HFFc6 (cell line): ENCODE measurements at regions not wholly inside any gene's neighbourhood (a gene's known extent, or its start where the extent isn't known, plus 50 kb on each side); places are given as distances from the start of the nearest gene placed in this dataset.

Experiments used
- DNase-seq: peaks from one replicate; pipeline ENCODE4 v3.0.0-alpha.2; 2018
- H3K27ac Mint-ChIP-seq: 2 replicates; pipeline ENCODE4 v1.8.0; 2020; ENCODE audit warnings: mild to moderate bottlenecking, mixed read lengths
- H3K27me3 Mint-ChIP-seq: 2 replicates; pipeline ENCODE4 v1.8.0; 2021; ENCODE audit warnings: mild to moderate bottlenecking, moderate library complexity, mixed read lengths; ENCODE audit not compliant: insufficient read depth
- H3K36me3 Mint-ChIP-seq: 2 replicates; pipeline ENCODE4 v1.8.0; 2021; ENCODE audit warnings: low read depth, mixed read lengths
- H3K4me1 Mint-ChIP-seq: 2 replicates; pipeline ENCODE4 v1.8.0; 2020; ENCODE audit warnings: low read depth, mixed read lengths
- H3K4me3 Mint-ChIP-seq: 2 replicates; pipeline ENCODE4 v1.8.0; 2020; ENCODE audit warnings: mild to moderate bottlenecking, moderate library complexity, mixed read lengths
- H3K9me3 Mint-ChIP-seq: 2 replicates; pipeline ENCODE4 v1.8.0; 2020; ENCODE audit warnings: mild to moderate bottlenecking, mixed read lengths
- TF ChIP-seq, protein P1 (sequence below): fragments of 200-600 bp; sonication (generic); IDR thresholded peaks from 2 replicates; pipeline ENCODE4 v1.5.0; 2021; ENCODE audit warnings: antibody characterized with exemption, mild to moderate bottlenecking

DNA sequence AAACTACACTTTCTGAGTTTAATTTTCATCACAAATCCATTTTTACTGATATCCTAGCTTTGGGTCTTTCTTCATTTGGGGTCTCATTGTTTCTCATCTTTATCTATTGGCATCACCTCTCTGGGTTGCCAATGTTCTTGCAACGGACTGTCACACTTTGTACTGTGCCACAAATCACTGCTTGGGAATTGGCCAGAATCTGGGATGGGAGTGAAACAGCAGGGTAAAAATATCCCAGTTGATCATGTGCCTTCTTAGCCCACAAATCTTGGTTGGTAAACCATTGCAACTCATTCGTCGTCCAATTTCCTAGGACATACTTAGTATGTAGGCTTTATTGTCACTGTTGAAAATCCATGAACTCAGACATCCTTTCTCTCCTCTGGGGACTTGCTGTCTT is 698.5 kb downstream of the OTOL1 start:
- DNase-seq = no peak
- Mint-ChIP-seq H3K4me3 (no peak overlapping the region), H3K27ac (no peak overlapping the region), H3K27me3 (no peaks in the 10 kb centered on the region; the same call in 1 of the 2 replicates), H3K9me3 (no peaks in the 10 kb centered on the region), H3K4me1 (no peaks in the 10 kb centered on the region), H3K36me3 (no peaks in the 10 kb centered on the region)
- TF ChIP-seq, protein P1, sequence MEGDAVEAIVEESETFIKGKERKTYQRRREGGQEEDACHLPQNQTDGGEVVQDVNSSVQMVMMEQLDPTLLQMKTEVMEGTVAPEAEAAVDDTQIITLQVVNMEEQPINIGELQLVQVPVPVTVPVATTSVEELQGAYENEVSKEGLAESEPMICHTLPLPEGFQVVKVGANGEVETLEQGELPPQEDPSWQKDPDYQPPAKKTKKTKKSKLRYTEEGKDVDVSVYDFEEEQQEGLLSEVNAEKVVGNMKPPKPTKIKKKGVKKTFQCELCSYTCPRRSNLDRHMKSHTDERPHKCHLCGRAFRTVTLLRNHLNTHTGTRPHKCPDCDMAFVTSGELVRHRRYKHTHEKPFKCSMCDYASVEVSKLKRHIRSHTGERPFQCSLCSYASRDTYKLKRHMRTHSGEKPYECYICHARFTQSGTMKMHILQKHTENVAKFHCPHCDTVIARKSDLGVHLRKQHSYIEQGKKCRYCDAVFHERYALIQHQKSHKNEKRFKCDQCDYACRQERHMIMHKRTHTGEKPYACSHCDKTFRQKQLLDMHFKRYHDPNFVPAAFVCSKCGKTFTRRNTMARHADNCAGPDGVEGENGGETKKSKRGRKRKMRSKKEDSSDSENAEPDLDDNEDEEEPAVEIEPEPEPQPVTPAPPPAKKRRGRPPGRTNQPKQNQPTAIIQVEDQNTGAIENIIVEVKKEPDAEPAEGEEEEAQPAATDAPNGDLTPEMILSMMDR = no peak

DNA sequence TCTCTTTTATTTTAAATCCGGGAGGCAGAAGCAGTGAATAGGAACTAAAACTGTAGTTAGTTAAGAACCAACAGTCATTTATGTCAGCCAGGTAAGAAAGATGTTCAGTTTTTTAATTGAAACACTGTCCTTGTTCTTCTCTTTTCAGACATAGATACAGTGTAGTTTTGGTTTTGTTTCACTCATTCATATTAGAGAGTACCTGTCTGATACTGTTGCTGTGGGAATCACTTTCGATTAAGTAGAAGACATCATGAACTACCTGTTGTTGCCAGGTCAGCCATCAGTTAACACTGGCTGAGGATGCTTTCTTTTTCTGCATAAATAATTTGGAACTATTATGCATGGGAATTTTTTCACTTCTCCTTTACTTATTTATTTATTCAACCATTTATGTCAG is 700.4 kb downstream of the OTOL1 start:
- TF ChIP-seq, protein P1 = no peak
- Mint-ChIP-seq H3K36me3 (no peaks in the 10 kb centered on the region), H3K4me1 (peaks cover 6% of the 10 kb centered on the region; the same call in 1 of the 2 replicates), H3K27ac (no peak overlapping the region), H3K27me3 (no peaks in the 10 kb centered on the region), H3K4me3 (no peak overlapping the region), H3K9me3 (no peaks in the 10 kb centered on the region)
- no peak for DNase-seq

DNA sequence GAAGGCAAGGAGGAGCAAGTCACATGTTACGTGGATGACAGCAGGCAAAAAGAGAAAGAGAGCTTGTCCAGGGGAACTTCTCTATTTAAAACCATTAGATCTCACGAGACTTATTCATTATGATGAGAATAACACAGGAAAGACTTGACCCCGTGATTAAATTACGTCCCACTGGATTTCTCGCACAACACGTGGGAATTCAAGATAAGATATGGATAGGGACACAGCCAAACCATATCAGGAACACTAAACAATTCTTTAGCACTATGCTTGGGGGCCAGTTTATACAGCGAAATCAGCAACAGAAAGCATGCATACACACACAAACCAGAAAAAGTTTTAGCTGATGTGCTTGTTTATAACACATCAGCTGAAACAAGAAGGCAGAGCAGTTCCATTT is 704.2 kb downstream of the OTOL1 start:
- no peak for DNase-seq
- H3K4me3 Mint-ChIP-seq = no peak overlapping the region
- 0 out of 2 replicates have a peak, but pooled peaks cover 7% of the 10 kb centered on the region for H3K36me3 Mint-ChIP-seq
- TF ChIP-seq, protein P1 = no peak
- H3K27ac Mint-ChIP-seq = no peak overlapping the region
- no peaks in the 10 kb centered on the region for H3K9me3 Mint-ChIP-seq
- peaks cover 35% of the 10 kb centered on the region for H3K4me1 Mint-ChIP-seq
- no peaks in the 10 kb centered on the region for H3K27me3 Mint-ChIP-seq

DNA sequence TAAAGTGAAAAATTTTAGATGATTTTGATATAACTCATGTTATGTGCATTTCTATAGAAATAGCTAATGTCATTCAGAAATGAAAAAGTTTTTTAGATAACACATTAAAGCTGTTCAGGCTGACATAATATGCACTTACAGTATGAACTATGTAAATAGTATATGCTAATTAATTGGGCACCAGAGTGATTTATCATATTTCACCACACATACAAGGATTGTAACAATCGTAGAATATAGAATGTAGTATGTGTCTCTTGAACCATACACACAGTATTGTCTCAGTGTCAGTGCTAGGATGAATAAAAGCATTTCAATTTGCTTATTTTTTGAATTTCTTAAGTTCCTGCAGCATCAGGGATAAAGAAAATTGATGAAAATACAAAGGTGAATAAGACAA is 710.0 kb downstream of the OTOL1 start:
- H3K27ac Mint-ChIP-seq = no peak overlapping the region
- H3K4me3 Mint-ChIP-seq = no peak overlapping the region
- TF ChIP-seq, protein P1 = no peak
- H3K9me3 Mint-ChIP-seq = no peaks in the 10 kb centered on the region
- no peak for DNase-seq
- 0 out of 2 replicates have a peak, but pooled peaks cover 7% of the 10 kb centered on the region for H3K36me3 Mint-ChIP-seq
- no peaks in the 10 kb centered on the region for H3K27me3 Mint-ChIP-seq
- peaks cover 39% of the 10 kb centered on the region for H3K4me1 Mint-ChIP-seq

DNA sequence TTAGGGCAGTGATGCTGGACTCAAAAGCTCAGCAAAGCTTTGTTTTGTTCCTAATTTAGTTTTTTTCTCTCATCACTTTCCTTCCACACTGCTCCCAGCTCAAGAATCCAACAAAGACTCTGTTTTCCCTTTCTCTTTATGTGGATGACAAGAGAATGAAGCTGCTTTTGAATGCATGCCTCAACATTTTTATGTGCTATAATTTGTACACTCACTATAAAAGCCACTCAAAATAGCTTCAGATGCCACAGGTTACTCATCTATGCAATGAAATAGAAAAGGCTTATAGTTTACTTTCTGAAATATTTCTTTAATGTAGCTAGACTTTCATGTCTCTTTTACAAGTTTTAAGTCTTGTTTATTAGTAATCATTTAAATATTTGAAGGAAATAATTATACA is 714.9 kb downstream of the OTOL1 start:
- Mint-ChIP-seq H3K9me3 (no peaks in the 10 kb centered on the region), H3K4me3 (no peak overlapping the region), H3K27me3 (no peaks in the 10 kb centered on the region), H3K36me3 (no peaks in the 10 kb centered on the region), H3K27ac (no peak overlapping the region), H3K4me1 (peaks cover 20% of the 10 kb centered on the region)
- TF ChIP-seq, protein P1 = no peak
- peak; percentile 27 for DNase-seq

DNA sequence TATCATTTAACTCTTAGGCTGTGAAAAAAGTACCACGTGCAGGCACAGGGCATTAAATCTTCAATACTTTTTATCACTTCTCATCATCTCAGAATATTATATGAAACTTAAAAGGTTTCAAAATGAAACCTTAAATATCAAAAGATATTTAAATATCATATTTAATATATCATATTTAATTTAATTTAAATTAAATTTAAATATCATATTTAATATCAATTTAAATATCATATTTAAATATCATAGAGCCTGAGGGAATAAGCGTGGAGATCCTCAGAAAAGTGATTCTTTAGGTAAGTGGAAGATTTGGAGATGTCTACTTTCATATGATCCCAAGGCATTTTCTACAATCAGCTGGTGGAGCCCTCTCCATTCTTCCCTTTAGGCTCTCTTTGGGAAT is 716.6 kb downstream of the OTOL1 start:
- Mint-ChIP-seq H3K4me3 (no peak overlapping the region), H3K27me3 (no peaks in the 10 kb centered on the region), H3K36me3 (no peaks in the 10 kb centered on the region), H3K27ac (no peak overlapping the region), H3K9me3 (no peaks in the 10 kb centered on the region), H3K4me1 (peaks cover 29% of the 10 kb centered on the region)
- DNase-seq = no peak
- TF ChIP-seq, protein P1 = no peak
